Posterior cingulate gyrus (tissue), 11 donors: ENCODE measurements at regions not wholly inside any gene's neighbourhood (a gene's known extent, or its start where the extent isn't known, plus 50 kb on each side); places are given as distances from the start of the nearest gene placed in this dataset.
A peak's percentile ranks its signal among the peaks of the same experiment; 100 is the strongest.

Source experiments
- DNase-seq, 10 donors: peaks; one replicate each; pipeline versions ENCODE4 v3.0.0 to v3.0.0-alpha.2; 2020 to 2021; ENCODE audit warnings: mixed read lengths in 3 of 10
- intact Hi-C: fragments of 100-400 bp; cut with DNase I; formaldehyde crosslinking; loops from one replicate; pipeline ENCODE4 v1.15.1; 2023

DNA sequence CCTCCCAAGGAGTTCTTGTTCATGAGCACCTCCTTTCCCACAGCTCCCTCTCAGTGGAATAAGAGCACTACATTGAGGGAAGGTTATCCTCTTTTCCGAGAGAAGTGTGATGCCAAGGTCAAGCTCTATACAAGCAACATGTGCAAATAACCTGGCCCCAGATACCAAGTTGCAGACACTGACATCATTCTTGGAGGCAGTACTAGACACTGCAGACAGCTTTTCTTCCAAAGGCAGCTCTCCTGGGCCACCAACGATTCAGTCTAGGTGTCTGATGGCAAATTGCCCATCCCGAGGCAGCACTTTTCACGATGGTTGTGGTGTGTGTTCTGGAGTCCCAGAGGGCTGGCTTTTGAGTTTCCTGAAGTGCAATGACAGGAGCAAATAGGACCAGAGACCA lies 384.9 kb downstream of the TLL1 start:
- intact Hi-C loops, result no loop called here
- DNase-seq, result no peak

DNA sequence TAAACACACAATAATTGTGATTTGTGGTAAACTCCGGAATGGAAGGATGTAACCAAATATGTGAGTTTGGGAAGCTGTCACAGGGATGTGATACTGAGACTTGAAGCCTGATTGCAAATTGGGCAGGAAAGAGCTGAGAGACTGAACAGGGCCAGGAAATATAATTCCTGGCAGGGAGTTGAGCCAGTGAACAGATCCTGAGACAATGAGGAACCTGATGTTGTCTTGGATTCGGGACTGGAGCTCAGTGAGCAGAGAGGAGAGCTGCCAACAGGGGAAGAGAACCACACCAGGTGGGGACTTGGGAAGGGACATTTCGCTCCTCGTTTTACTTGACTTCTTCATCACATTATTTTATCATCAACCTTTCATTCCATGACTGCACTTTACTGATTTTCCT lies 386.0 kb downstream of the TLL1 start:
- no peak for DNase-seq
- intact Hi-C loops, result no loop called here

DNA sequence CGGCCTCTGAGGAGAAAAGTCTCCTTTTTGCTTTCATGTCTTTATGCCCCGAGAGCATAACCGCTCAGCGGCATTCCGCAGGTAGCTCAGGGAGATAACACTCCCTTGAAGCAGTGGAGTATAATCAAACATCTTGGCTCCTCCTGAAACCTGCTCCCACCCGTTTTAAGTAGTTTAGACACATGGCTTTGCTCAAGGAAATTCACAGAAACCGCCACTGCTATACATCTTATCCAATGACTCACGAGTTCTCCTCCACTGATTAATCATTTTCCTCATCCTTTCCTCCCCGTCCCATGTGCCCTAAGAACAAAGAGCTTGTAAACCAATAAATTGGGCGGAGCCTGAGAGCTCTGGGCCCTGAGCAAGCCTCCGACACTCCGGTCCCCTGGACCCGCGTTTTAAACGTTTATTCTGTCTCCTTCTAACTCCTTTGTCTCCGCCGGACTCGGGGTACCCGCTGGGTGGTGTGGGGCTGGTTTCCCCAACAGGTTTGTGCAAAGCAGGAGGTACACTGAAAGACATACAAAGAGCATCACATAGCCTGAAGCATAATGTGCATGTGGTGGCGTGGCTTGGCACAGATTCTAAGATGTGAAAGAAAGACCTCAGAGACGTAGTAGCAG lies 401.2 kb downstream of the TLL1 start:
- intact Hi-C loops, result no loop called here

DNA sequence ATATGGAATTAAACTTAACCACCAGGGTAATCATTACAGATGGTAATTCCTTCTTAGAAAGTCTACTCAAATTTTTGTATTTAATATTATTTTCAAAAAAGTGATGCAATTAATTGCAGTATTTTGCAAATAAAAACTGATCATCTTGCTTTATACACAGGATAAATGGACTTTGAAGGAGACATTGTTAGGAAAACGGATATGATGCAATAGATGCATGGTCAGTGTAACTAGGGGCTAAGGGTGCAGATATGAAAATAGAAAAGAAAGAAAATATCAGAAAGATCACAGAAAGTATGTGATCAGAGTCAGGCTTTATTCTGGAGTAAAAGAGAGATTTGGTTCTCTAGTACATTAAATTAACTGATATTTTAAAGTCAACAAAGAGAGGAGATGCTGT lies 401.7 kb downstream of the TLL1 start:
- DNase-seq, result no peak
- intact Hi-C loops, result no loop called here

More for the DNA sequence above, 401.2 kb downstream of the TLL1 start:
- DNase-seq, result peak in 1 of 10 donors; percentile 64

DNA sequence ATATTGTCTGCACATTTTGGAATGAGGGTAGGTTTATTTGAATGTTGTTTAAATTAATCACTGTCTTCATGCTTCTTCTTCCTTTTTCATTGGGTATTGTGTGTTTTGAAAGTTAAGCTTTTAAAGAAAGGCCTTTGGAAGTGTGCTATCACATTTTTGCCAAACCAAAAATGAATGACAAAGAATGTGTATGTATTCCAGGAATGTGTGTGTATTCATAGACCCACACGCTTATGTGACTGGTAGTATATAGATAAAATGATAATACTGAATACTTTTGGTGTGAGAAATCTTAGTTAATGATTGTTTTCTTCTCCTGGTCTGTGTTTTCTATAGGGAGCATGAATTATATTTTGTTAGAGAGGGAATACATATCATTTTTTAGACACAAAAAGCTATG lies 404.4 kb downstream of the TLL1 start:
- intact Hi-C loops, result no loop called here
- DNase-seq, result no peak

DNA sequence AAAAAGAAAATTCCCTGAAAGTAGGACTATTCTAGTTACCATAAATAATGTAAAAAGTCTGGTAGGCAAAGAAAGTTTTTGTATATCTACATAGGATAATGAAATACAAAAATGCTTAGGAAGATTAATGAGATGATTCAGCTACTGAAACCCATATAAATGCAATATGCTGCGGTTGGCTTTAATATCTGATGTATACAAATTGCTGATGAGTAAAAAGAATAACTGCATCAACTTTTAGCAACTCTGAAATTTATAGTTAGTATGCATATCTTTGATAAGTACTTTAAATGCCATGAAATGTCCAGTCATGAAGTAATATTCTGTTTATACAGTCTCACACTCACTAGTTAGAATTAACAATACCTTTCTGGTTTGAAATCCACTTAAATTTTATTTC lies 404.8 kb downstream of the TLL1 start:
- intact Hi-C loops, result no loop called here
- DNase-seq, result no peak

DNA sequence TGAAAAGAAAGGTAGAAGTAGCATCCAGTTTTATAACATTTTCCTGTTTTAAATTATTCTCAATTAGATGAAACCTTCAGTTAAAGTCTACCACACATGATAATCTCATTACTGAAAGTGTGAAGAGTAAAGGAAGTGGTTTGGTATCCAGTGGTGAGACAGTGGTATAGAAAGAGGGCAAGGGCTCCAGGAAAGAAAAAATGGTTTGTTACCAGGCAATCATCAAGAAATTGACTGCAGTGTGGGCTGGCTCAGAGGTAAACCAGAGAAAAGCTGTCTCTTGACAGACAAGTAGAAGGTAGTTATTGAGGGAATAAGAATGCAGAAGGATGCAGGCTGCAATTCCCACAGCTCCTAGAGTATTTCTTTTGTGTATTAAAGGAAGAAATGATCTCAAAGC lies 406.2 kb downstream of the TLL1 start:
- no peak for DNase-seq
- intact Hi-C loops, result no loop called here

DNA sequence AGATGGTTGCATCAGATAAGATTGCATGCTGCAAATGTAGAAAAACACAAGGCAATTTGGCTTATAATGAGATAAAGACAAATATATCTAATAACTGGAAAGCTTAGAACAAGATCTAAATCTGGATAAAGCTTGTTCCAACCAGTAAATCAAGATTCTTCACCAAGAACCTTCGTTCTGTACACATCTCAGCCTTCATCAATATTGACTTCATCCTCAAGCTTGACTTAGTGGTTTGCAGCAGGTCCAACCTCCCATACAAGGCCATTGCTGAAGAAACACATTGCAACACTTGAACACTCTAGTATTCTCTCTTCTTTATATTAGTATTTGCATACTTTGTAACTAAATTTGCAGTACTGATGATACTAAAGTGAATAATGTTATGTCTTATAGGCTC lies 407.6 kb downstream of the TLL1 start:
- intact Hi-C loops, result no loop called here
- DNase-seq, result no peak

DNA sequence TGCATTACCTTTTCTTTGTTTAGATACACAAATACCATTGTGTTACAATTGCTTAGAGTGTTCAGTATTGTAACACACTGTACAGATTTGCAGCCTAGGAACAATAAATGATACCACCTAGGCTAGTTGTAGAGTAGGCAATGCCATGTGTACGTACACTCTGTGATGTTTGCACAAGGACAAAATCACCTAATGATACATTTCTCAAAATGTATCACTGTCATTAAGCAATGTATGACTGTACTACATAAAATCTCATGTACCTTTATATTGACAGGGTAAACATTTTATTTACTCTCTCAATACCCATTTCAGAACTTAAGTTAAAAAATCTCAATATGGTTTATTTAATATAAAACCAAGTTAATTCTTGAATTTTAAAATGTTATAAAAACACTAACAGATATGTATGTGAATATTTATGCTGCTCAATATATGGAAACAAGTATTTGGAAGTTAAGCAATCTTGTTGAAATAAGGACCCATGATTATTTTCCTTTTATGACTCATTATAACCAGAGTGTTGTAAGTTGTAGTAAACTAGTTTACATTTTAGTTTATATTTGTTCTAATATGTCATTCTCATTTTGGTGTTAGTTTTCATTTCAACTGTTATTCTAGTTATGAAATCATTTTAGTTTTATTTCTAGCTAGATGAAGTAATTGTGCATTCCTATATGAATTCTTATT lies 409.2 kb downstream of the TLL1 start:
- no peak for DNase-seq
- intact Hi-C loops, result no loop called here

DNA sequence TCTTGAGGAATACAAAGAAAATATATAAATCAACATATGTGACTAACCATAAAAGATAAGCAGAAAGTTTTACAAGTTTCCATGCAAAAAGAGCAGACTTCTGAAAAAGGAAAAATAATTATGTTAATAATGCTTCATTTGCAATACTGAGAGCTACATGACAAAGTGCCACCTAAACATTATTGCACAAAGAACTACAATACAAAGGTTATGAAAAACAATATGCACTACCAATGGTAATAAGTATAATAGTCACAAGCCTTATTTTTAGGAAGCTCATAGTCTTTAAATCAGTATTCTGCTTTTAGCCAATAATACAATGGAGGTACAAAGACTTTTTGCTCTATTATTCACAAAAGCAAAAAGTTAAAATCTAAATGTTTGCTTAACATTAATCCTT lies 411.2 kb downstream of the TLL1 start:
- DNase-seq, result no peak
- intact Hi-C loops, result no loop called here

DNA sequence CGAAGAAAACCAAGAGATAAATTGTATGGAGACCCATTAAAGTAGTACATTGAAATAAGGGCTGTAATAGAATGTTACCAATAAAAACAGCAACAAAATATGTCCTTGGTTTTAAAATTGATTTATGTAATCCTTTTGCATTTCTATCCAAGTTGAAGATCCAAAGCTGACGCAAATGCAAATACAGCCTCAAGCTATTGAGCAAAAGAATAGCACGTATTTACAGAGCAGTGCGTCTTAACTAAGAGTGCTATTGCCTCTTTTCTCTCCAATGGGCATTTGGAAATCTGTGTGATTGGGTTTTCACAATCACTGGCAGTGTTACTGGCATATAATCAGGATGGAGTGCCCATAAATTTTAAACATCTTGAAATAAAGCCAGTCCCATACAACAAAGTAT lies 417.4 kb downstream of the TLL1 start:
- DNase-seq, result no peak
- intact Hi-C loops, result no loop called here

DNA sequence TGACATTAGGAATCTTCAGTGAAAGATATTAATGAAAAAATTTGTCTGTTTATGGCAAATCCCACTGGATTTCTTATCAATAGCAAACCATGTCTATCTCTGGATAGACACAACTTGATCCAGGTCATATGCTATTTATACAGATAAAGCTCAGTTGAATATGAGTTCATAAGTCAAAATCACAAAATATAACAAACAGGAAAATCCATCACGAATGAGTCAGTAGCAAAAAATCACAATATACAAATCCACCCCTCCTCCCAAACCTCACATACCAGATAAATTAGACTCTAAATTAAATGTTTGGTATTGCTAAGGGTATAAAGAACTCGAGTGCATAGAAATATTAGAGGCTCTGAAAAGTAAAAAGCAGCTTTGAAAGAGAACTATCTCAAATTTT lies 420.5 kb downstream of the TLL1 start:
- intact Hi-C loops, result no loop called here
- no peak for DNase-seq

DNA sequence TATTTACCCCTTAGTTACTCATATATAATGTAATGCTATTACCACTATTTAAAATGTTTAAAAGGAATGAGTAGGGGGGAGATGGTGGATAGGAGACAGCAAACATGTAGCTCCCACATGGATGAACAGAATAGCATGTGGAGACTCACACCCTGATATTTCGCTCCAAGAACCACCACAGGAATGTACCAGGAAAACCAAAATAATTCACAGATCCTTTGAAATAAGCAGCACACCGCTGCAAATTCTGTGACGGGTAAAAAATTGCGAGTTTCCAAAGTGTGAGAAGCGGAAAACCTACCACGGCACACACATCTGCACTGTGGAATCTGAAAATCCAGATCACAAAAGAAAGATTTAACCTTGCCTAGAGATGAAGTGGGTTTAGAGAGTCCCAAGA lies 428.2 kb downstream of the TLL1 start:
- intact Hi-C loops, result no loop called here

DNA sequence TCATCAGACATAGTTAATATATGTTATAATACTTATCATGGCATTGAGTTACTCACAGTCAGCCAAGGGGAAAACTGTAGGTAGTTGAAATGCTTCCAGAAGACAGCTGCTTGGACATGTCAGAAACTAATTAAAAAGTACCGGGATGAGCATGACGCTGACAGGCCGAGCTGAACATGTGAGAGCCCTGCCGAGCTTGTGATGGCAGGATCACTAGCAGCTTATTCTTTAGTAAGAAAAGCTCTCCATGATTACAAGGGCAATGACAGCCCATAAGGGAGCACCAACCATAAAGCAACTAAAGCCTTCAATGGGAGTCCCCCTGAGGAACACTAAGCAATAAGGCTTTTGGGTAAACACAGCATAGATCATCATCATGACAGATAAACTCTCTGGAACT lies 435.6 kb downstream of the TLL1 start:
- peak in 1 of 10 donors; percentile 27 for DNase-seq
- intact Hi-C loops, result no loop called here

More for the DNA sequence above, 428.2 kb downstream of the TLL1 start:
- DNase-seq, result no peak

DNA sequence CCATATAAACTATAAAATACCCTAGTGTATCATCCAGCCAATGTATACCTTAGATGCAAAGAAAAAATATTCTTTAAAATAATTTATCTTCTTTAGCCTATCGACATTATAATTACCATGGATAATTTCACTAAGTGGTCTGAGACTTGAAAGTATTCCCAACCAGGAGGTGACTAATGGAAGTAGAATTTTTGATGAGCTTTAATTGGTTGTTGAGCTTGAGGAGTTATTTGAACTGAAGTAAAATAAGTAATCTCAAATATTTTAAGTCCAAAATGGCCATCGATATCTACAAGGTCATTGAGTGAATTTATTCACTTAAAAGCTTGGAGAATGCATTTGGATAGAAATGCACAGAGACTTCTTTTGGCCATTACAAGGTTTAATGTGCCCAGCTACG lies 436.2 kb downstream of the TLL1 start:
- DNase-seq, result no peak
- intact Hi-C loops, result no loop called here

DNA sequence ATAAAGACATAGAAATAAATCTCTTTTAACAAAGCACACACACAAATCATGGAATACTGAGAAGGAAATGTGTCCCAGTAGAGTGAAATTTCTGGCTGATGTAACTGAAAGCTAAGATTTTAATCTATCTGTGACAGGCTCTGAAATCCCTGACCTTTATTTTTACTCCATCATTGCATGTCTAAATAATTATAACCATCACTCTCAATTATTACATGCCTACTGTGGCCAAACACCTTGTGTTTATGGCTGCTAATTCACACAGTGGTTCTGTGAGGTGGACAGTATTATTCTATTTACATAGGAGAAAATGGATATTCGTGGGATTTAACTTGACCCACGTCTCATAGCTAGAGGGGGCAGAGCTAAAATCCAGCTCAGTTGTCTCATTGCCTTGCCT lies 438.1 kb downstream of the TLL1 start:
- DNase-seq, result no peak
- intact Hi-C loops, result no loop called here

DNA sequence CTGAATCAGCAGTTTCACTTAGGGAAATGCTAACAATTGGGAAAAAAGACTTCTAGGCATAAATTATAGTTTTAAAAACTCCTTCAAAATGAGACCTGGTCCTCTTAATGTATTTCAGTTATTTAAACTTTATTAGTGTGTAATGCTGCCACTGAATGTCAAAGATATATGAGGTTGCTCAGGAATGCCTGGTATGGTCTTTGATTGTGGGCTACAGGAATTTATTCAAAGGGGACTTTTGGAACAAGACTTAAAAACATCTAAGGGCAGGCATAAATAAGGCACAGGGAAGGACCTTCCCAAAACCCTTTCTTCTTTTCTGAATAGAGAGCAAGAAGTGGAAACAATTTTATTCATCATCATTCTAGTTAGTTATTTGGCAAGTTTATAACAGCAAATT lies 439.1 kb downstream of the TLL1 start:
- intact Hi-C loops, result no loop called here
- DNase-seq, result no peak

DNA sequence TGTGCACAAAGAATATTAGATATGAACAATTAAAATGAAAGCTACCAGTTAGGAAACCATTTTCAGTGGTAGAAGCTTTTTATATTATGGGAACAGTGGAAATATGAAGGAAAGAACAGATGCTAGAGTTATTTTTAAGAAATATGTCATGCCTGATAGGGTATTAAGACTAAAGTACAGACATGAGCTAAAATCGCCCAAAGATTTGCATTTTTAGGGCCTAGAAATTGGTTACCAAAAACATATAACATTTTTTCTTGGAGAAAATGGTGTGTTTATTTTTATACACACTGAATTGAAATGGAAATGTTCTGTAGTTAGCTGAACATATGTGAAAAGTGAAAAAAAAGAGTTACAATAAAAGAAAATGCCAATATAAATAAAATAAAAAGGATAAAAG lies 441.9 kb downstream of the TLL1 start:
- intact Hi-C loops, result no loop called here
- DNase-seq, result no peak

DNA sequence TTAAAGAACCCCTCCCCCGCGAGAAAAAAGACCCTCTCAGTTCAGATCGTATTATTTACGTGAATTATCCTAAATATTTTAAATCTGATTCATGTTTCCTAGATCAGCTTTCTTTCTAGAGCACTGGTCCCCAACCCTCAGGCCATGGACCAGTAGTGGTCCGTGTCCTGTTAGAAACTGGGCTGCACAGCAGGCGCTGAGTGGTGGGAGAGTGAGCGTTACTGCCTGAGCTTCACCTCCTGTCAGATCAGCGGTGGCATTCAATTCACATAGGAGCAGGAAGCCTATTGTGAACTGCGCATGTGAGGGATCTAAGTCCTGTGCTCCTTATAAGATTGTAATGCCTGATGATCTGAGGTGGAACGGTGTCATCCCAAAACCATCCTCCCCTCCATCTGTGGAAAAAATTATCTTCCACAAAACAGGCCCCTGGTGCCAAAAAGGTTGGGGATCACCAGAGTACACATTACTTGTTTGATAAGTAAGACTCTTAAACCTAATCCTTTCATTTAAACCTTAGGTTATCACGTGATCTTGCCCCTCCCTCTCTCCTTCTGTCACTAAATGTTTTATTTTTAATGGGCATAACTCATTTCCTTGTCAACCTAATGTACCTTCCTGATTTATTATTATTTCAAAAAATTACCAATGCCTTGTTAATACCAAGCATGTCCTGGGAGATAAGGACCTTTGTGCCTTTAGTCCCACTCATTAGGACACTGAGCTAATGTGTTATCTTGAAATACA lies 442.9 kb downstream of the TLL1 start:
- intact Hi-C loops, result no loop called here
- no peak for DNase-seq

DNA sequence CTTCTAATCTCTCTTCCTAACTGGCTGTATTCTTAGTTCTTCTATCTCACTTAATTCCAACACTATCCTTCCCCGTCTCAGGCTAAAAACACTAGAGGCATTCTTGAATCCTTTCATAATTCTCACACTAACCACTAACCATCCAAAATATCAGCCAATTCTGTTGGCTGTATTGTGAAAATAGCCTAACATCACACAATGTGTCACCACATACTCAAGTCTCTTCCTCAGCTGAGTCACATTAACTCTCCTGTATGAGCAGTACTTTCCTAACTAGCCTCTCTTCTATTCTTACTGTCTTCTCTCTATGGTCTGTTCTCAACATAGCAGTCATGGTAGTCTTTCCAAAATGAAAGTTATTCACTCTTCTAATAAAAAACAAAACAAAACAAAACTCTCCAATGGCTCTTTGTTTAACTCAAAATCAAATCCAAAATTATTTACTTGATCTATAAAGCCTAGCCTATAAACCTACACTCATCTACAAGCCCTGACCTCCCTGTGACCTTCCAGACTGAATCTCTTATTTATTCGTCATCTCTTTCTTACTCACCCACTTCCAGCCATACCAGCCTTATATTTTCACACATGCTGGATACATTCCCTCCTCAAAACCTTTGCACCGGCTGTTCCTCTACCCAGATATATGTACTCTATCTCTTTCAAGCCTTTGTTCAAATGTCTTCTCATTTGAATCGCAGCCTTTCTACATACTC lies 445.9 kb downstream of the TLL1 start:
- intact Hi-C loops, result no loop called here
- no peak for DNase-seq

DNA sequence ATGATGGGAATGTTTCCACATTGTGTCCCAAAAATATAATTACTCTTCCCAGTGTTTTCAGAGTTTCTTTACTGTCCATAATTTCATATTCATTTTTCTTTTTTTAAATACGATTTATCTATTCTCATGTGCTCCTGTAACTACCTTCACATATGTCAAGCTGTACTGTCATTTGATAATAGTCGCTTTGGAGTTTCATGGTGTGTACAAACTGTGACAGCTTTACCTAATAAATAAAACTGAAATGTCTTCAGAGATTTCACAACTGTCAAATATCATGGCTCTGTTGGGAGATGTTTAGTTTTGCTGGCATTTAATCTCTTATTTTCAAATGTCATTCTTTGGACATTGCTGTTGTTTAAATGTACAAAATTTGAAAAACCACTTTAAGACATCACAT lies 450.2 kb downstream of the TLL1 start:
- intact Hi-C loops, result no loop called here
- no peak for DNase-seq
